ENCODE measurements at regions not wholly inside any gene's neighbourhood (a gene's known extent, or its start where the extent isn't known, plus 50 kb on each side); places are given as distances from the start of the nearest gene placed in this dataset.

DNA sequence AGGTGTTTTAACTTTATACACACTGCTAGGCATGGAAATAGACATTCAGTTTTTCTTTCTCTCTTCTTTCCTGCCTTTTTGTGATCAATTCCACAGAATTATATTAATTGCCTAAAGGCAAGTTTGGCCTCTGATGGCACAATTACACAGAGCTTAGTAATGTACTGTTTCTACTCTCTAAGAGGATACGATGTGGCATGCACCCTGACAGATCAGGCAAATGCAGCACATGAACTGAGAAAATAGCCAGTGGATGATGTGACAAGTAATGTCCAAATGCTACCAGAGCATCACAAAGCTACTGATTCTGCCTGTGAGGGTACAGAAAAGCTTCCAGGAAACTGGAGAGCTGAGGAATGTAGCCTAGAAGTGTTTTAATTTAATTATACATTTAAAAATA lies 233.8 kb upstream of the PRR20A start:
- no peak overlapping the region for H3K4me3 Mint-ChIP-seq
- TF ChIP-seq, protein P1, sequence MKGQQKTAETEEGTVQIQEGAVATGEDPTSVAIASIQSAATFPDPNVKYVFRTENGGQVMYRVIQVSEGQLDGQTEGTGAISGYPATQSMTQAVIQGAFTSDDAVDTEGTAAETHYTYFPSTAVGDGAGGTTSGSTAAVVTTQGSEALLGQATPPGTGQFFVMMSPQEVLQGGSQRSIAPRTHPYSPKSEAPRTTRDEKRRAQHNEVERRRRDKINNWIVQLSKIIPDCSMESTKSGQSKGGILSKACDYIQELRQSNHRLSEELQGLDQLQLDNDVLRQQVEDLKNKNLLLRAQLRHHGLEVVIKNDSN (CRISPR knock-in tag; IDR thresholded peaks at IDR 0.05): no peak
- no peak for TF ChIP-seq NR3C1 (CRISPR knock-in tag; conservative IDR thresholded peaks at IDR 0.05; ENCODE audit: low read depth)
- TF ChIP-seq, protein P2, sequence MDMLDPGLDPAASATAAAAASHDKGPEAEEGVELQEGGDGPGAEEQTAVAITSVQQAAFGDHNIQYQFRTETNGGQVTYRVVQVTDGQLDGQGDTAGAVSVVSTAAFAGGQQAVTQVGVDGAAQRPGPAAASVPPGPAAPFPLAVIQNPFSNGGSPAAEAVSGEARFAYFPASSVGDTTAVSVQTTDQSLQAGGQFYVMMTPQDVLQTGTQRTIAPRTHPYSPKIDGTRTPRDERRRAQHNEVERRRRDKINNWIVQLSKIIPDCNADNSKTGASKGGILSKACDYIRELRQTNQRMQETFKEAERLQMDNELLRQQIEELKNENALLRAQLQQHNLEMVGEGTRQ (CRISPR knock-in tag; IDR thresholded peaks at IDR 0.05): no peak
- TF ChIP-seq, protein P3, sequence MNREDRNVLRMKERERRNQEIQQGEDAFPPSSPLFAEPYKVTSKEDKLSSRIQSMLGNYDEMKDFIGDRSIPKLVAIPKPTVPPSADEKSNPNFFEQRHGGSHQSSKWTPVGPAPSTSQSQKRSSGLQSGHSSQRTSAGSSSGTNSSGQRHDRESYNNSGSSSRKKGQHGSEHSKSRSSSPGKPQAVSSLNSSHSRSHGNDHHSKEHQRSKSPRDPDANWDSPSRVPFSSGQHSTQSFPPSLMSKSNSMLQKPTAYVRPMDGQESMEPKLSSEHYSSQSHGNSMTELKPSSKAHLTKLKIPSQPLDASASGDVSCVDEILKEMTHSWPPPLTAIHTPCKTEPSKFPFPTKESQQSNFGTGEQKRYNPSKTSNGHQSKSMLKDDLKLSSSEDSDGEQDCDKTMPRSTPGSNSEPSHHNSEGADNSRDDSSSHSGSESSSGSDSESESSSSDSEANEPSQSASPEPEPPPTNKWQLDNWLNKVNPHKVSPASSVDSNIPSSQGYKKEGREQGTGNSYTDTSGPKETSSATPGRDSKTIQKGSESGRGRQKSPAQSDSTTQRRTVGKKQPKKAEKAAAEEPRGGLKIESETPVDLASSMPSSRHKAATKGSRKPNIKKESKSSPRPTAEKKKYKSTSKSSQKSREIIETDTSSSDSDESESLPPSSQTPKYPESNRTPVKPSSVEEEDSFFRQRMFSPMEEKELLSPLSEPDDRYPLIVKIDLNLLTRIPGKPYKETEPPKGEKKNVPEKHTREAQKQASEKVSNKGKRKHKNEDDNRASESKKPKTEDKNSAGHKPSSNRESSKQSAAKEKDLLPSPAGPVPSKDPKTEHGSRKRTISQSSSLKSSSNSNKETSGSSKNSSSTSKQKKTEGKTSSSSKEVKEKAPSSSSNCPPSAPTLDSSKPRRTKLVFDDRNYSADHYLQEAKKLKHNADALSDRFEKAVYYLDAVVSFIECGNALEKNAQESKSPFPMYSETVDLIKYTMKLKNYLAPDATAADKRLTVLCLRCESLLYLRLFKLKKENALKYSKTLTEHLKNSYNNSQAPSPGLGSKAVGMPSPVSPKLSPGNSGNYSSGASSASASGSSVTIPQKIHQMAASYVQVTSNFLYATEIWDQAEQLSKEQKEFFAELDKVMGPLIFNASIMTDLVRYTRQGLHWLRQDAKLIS (CRISPR knock-in tag; IDR thresholded peaks at IDR 0.05; ENCODE audit: borderline replicate concordance): no peak
- no peak overlapping the region for H3K27ac Mint-ChIP-seq
- ChIA-PET CTCF (no interaction called here), POLR2A (no interaction called here)
- no peak for DNase-seq (ENCODE audit: low spot score)
- H3K27me3 Mint-ChIP-seq (ENCODE audit: low read depth): no peaks in the 10 kb centered on the region
- H3K36me3 Mint-ChIP-seq: peaks cover 10% of the 10 kb centered on the region; the same call in 1 of the 2 replicates
- peaks cover 9% of the 10 kb centered on the region for H3K9me3 Mint-ChIP-seq
- peaks cover 5% of the 10 kb centered on the region; the same call in 1 of the 2 replicates for H3K4me1 Mint-ChIP-seq
- ATAC-seq: no peak

DNA sequence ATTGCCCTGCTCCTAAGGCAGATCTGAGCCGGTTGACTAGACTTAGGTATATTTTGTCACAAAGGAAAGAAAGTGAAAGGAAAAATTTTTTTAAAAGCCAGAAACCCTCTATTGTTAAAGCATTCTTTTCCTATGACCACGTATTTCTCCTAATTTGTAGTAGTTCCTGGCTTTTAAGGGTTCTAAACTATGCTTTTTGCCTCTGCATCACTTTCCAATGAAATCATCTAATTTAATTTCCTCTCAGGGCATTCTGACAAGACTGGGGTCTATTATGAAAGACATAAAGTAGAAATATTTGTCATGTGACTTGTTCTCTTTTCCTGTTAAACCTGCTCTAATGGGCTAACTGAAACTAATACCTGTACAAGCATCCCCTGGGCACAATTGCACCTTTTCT lies 233.0 kb upstream of the PRR20A start:
- no peak for DNase-seq (ENCODE audit: low spot score)
- POLR2A ChIA-PET: no interaction called here
- ATAC-seq: no peak
- H3K4me1 Mint-ChIP-seq: peaks cover 5% of the 10 kb centered on the region; the same call in 1 of the 2 replicates
- H3K27me3 Mint-ChIP-seq (ENCODE audit: low read depth): no peaks in the 10 kb centered on the region
- H3K9me3 Mint-ChIP-seq: peaks cover 6% of the 10 kb centered on the region
- H3K36me3 Mint-ChIP-seq: peaks cover 6% of the 10 kb centered on the region; the same call in 1 of the 2 replicates
- H3K4me3 Mint-ChIP-seq: no peak overlapping the region
- TF ChIP-seq, protein P4, sequence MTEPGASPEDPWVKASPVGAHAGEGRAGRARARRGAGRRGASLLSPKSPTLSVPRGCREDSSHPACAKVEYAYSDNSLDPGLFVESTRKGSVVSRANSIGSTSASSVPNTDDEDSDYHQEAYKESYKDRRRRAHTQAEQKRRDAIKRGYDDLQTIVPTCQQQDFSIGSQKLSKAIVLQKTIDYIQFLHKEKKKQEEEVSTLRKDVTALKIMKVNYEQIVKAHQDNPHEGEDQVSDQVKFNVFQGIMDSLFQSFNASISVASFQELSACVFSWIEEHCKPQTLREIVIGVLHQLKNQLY (CRISPR knock-in tag; IDR thresholded peaks at IDR 0.05): no peak
- TF ChIP-seq, protein P5, sequence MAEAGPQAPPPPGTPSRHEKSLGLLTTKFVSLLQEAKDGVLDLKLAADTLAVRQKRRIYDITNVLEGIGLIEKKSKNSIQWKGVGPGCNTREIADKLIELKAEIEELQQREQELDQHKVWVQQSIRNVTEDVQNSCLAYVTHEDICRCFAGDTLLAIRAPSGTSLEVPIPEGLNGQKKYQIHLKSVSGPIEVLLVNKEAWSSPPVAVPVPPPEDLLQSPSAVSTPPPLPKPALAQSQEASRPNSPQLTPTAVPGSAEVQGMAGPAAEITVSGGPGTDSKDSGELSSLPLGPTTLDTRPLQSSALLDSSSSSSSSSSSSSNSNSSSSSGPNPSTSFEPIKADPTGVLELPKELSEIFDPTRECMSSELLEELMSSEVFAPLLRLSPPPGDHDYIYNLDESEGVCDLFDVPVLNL (CRISPR knock-in tag; IDR thresholded peaks at IDR 0.05; ENCODE audit: borderline replicate concordance, low read depth): no peak
- TF ChIP-seq, protein P6, sequence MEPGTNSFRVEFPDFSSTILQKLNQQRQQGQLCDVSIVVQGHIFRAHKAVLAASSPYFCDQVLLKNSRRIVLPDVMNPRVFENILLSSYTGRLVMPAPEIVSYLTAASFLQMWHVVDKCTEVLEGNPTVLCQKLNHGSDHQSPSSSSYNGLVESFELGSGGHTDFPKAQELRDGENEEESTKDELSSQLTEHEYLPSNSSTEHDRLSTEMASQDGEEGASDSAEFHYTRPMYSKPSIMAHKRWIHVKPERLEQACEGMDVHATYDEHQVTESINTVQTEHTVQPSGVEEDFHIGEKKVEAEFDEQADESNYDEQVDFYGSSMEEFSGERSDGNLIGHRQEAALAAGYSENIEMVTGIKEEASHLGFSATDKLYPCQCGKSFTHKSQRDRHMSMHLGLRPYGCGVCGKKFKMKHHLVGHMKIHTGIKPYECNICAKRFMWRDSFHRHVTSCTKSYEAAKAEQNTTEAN (CRISPR knock-in tag; IDR thresholded peaks at IDR 0.05): no peak
- no peak for TF ChIP-seq TEAD4 (CRISPR knock-in tag; IDR thresholded peaks at IDR 0.05)
- TF ChIP-seq HMGA2 (CRISPR knock-in tag; IDR thresholded peaks at IDR 0.05): no peak
- TF ChIP-seq, protein P7, sequence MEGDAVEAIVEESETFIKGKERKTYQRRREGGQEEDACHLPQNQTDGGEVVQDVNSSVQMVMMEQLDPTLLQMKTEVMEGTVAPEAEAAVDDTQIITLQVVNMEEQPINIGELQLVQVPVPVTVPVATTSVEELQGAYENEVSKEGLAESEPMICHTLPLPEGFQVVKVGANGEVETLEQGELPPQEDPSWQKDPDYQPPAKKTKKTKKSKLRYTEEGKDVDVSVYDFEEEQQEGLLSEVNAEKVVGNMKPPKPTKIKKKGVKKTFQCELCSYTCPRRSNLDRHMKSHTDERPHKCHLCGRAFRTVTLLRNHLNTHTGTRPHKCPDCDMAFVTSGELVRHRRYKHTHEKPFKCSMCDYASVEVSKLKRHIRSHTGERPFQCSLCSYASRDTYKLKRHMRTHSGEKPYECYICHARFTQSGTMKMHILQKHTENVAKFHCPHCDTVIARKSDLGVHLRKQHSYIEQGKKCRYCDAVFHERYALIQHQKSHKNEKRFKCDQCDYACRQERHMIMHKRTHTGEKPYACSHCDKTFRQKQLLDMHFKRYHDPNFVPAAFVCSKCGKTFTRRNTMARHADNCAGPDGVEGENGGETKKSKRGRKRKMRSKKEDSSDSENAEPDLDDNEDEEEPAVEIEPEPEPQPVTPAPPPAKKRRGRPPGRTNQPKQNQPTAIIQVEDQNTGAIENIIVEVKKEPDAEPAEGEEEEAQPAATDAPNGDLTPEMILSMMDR (IDR thresholded peaks at IDR 0.05): no peak
- TF ChIP-seq GTF2I (CRISPR knock-in tag; conservative IDR thresholded peaks at IDR 0.05): no peak
- TF ChIP-seq, protein P8, sequence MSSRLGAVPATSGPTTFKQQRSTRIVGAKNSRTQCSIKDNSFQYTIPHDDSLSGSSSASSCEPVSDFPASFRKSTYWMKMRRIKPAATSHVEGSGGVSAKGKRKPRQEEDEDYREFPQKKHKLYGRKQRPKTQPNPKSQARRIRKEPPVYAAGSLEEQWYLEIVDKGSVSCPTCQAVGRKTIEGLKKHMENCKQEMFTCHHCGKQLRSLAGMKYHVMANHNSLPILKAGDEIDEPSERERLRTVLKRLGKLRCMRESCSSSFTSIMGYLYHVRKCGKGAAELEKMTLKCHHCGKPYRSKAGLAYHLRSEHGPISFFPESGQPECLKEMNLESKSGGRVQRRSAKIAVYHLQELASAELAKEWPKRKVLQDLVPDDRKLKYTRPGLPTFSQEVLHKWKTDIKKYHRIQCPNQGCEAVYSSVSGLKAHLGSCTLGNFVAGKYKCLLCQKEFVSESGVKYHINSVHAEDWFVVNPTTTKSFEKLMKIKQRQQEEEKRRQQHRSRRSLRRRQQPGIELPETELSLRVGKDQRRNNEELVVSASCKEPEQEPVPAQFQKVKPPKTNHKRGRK (CRISPR knock-in tag; IDR thresholded peaks at IDR 0.05; ENCODE audit: borderline replicate concordance): no peak
- no peak for TF ChIP-seq NFE2L1 (CRISPR knock-in tag; IDR thresholded peaks at IDR 0.05)
- TF ChIP-seq, protein P9, sequence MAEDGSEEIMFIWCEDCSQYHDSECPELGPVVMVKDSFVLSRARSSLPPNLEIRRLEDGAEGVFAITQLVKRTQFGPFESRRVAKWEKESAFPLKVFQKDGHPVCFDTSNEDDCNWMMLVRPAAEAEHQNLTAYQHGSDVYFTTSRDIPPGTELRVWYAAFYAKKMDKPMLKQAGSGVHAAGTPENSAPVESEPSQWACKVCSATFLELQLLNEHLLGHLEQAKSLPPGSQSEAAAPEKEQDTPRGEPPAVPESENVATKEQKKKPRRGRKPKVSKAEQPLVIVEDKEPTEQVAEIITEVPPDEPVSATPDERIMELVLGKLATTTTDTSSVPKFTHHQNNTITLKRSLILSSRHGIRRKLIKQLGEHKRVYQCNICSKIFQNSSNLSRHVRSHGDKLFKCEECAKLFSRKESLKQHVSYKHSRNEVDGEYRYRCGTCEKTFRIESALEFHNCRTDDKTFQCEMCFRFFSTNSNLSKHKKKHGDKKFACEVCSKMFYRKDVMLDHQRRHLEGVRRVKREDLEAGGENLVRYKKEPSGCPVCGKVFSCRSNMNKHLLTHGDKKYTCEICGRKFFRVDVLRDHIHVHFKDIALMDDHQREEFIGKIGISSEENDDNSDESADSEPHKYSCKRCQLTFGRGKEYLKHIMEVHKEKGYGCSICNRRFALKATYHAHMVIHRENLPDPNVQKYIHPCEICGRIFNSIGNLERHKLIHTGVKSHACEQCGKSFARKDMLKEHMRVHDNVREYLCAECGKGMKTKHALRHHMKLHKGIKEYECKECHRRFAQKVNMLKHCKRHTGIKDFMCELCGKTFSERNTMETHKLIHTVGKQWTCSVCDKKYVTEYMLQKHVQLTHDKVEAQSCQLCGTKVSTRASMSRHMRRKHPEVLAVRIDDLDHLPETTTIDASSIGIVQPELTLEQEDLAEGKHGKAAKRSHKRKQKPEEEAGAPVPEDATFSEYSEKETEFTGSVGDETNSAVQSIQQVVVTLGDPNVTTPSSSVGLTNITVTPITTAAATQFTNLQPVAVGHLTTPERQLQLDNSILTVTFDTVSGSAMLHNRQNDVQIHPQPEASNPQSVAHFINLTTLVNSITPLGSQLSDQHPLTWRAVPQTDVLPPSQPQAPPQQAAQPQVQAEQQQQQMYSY (CRISPR knock-in tag; IDR thresholded peaks at IDR 0.05): no peak
- TF ChIP-seq ZNF138 (CRISPR knock-in tag; conservative IDR thresholded peaks at IDR 0.05): no peak
- no peak for TF ChIP-seq MXD4 (CRISPR knock-in tag; IDR thresholded peaks at IDR 0.05; ENCODE audit: borderline replicate concordance)
- TF ChIP-seq NFATC4 (CRISPR knock-in tag; IDR thresholded peaks at IDR 0.05): no peak
- CTCF ChIA-PET: no interaction called here
- H3K27ac Mint-ChIP-seq: no peak overlapping the region
